HEK293 (cell line): ENCODE measurements at regions not wholly inside any gene's neighbourhood (a gene's known extent, or its start where the extent isn't known, plus 50 kb on each side); places are given as distances from the start of the nearest gene placed in this dataset.

Source experiments
- ZNF391 ChIP-seq: fragments of 450-650 bp; formaldehyde crosslinking; IDR thresholded peaks from 2 replicates; pipeline ENCODE4 v1.5.1; 2016; ENCODE audit warnings: low read depth, missing biosample characterization, missing genetic modification characterization, borderline replicate concordance
- TF ChIP-seq, protein P1 (sequence below): fragments of 450-650 bp; formaldehyde crosslinking; IDR thresholded peaks from 2 replicates; pipeline ENCODE4 v1.5.1; 2016; ENCODE audit warnings: missing biosample characterization, missing genetic modification characterization

DNA sequence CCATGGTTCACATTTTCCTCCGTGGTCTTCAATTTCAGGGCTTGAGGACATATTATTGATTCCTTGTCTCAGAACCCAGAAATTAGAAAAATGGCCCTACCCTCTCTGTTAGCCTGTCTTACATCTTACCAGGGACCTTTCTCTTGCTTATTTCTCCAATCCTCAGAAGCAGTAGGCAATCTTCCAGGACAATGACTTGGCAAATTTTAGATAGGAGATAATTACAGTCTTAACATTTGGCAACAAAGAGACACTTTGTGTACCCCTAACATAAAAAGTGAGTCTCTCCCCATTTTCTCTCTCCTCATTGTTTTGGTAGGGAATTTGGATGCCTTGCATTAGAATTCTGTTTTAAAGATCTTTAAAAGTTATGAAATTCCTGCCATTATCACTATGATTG lies 778.1 kb upstream of the SLIT2 start:
- TF ChIP-seq, protein P1, sequence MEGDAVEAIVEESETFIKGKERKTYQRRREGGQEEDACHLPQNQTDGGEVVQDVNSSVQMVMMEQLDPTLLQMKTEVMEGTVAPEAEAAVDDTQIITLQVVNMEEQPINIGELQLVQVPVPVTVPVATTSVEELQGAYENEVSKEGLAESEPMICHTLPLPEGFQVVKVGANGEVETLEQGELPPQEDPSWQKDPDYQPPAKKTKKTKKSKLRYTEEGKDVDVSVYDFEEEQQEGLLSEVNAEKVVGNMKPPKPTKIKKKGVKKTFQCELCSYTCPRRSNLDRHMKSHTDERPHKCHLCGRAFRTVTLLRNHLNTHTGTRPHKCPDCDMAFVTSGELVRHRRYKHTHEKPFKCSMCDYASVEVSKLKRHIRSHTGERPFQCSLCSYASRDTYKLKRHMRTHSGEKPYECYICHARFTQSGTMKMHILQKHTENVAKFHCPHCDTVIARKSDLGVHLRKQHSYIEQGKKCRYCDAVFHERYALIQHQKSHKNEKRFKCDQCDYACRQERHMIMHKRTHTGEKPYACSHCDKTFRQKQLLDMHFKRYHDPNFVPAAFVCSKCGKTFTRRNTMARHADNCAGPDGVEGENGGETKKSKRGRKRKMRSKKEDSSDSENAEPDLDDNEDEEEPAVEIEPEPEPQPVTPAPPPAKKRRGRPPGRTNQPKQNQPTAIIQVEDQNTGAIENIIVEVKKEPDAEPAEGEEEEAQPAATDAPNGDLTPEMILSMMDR, result no peak
- no peak for TF ChIP-seq ZNF391 (tag by site-specific recombination)
